WTC11 (cell line): ENCODE measurements at regions not wholly inside any gene's neighbourhood (a gene's known extent, or its start where the extent isn't known, plus 50 kb on each side); places are given as distances from the start of the nearest gene placed in this dataset.

Experiments used
- ATAC-seq: fragments of 200-7000 bp; cut with Tn5 transposase; 2 replicates; pipeline ENCODE4 v1.10.0; 2021; ENCODE audit warnings: mild to moderate bottlenecking, moderate library complexity
- CTCF ChIA-PET: fragments of 300-600 bp; sonication (Branson Sonifier 250); formaldehyde crosslinking; loops from one replicate; lab custom pipeline; 2021; ENCODE audit warnings: antibody characterized with exemption; lab: Charles Lee
- POLR2A ChIA-PET: fragments of 350-600 bp; sonication (Branson Sonifier 250); formaldehyde crosslinking; loops from one replicate; lab custom pipeline; 2021; ENCODE audit warnings: antibody characterized with exemption; lab: Charles Lee
- DNase-seq: peaks from one replicate; pipeline ENCODE4 v3.0.0; 2021; ENCODE audit warnings: low spot score
- H3K27ac Mint-ChIP-seq: 2 replicates; pipeline ENCODE4 v1.8.0; 2021; ENCODE audit warnings: mixed read lengths
- H3K27me3 Mint-ChIP-seq: 2 replicates; pipeline ENCODE4 v1.8.0; 2021; ENCODE audit warnings: low read depth, mild to moderate bottlenecking, moderate library complexity, mixed read lengths
- H3K36me3 Mint-ChIP-seq: 2 replicates; pipeline ENCODE4 v1.8.0; 2021; ENCODE audit warnings: mixed read lengths
- H3K4me1 Mint-ChIP-seq: 2 replicates; pipeline ENCODE4 v1.8.0; 2022; ENCODE audit warnings: mixed read lengths
- H3K4me3 Mint-ChIP-seq: 2 replicates; pipeline ENCODE4 v1.8.0; 2021; ENCODE audit warnings: mild to moderate bottlenecking, moderate library complexity, mixed read lengths
- H3K9me3 Mint-ChIP-seq: 2 replicates; pipeline ENCODE4 v1.8.0; 2021; ENCODE audit warnings: mixed read lengths
- CBFB ChIP-seq: sonication (generic); formaldehyde crosslinking; IDR thresholded peaks from 2 replicates; pipeline ENCODE4 v1.8.1; 2022; ENCODE audit warnings: mild to moderate bottlenecking, low read depth, missing genetic modification reagents
- CREM ChIP-seq: sonication (generic); formaldehyde crosslinking; IDR thresholded peaks from 2 replicates; pipeline ENCODE4 v1.8.1; 2022; ENCODE audit warnings: mild to moderate bottlenecking, missing genetic modification reagents, moderate library complexity
- ESRRA ChIP-seq: sonication (generic); formaldehyde crosslinking; IDR thresholded peaks from 2 replicates; pipeline ENCODE4 v1.8.1; 2022; ENCODE audit warnings: mild to moderate bottlenecking, missing genetic modification reagents, borderline replicate concordance
- ETV6 ChIP-seq: sonication (generic); formaldehyde crosslinking; IDR thresholded peaks from 2 replicates; pipeline ENCODE4 v1.8.1; 2022; ENCODE audit warnings: mild to moderate bottlenecking, missing genetic modification reagents
- IRF2 ChIP-seq: sonication (generic); formaldehyde crosslinking; IDR thresholded peaks from 2 replicates; pipeline ENCODE4 v1.8.0; 2022; ENCODE audit warnings: low read depth, missing genetic modification reagents, borderline replicate concordance
- NFATC4 ChIP-seq: fragments of 250-450 bp; sonication (Bioruptor Pico); IDR thresholded peaks from 2 replicates; pipeline ENCODE4 v1.9.0; 2021; ENCODE audit warnings: mild to moderate bottlenecking
- NFE2L1 ChIP-seq: sonication (generic); formaldehyde crosslinking; IDR thresholded peaks from 2 replicates; pipeline ENCODE4 v1.8.1; 2023; ENCODE audit warnings: missing genetic modification reagents
- RELA ChIP-seq: sonication (generic); formaldehyde crosslinking; IDR thresholded peaks from 2 replicates; pipeline ENCODE4 v1.8.1; 2022; ENCODE audit warnings: missing genetic modification reagents, mild to moderate bottlenecking, borderline replicate concordance
- SP1 ChIP-seq: sonication (generic); formaldehyde crosslinking; conservative IDR thresholded peaks from 2 replicates; pipeline ENCODE4 v1.8.1; 2022; ENCODE audit warnings: missing genetic modification reagents
- TEAD1 ChIP-seq: sonication (generic); formaldehyde crosslinking; IDR thresholded peaks from 2 replicates; pipeline ENCODE4 v1.8.0; 2022; ENCODE audit warnings: mild to moderate bottlenecking, missing genetic modification reagents
- ZNF423 ChIP-seq: fragments of 250-450 bp; sonication (Bioruptor Pico); IDR thresholded peaks from 2 replicates; pipeline ENCODE4 v2.1.2; 2022; ENCODE audit warnings: mild to moderate bottlenecking, moderate library complexity
- TF ChIP-seq, protein P1 (sequence below): sonication (generic); formaldehyde crosslinking; IDR thresholded peaks from 2 replicates; pipeline ENCODE4 v1.8.0; 2023; ENCODE audit warnings: missing genetic modification reagents, mild to moderate bottlenecking, borderline replicate concordance
- TF ChIP-seq, protein P2 (sequence below): fragments of 250-450 bp; sonication (Bioruptor Pico); IDR thresholded peaks from 2 replicates; pipeline ENCODE4 v1.8.0; 2021; ENCODE audit warnings: mild to moderate bottlenecking
- TF ChIP-seq, protein P3 (sequence below): fragments of 250-450 bp; sonication (Bioruptor Pico); IDR thresholded peaks from 2 replicates; pipeline ENCODE4 v2.1.2; 2022; ENCODE audit warnings: mild to moderate bottlenecking, moderate library complexity
- TF ChIP-seq, protein P4 (sequence below): sonication (generic); formaldehyde crosslinking; conservative IDR thresholded peaks from 2 replicates; pipeline ENCODE4 v1.8.1; 2022; ENCODE audit warnings: mild to moderate bottlenecking, missing genetic modification reagents
- TF ChIP-seq, protein P5 (sequence below): sonication (generic); formaldehyde crosslinking; IDR thresholded peaks from 2 replicates; pipeline ENCODE4 v1.8.1; 2022; ENCODE audit warnings: mild to moderate bottlenecking, moderate library complexity, missing genetic modification reagents
- TF ChIP-seq, protein P6 (sequence below): sonication (generic); formaldehyde crosslinking; IDR thresholded peaks from 2 replicates; pipeline ENCODE4 v1.8.1; 2023; ENCODE audit warnings: mild to moderate bottlenecking, missing genetic modification reagents
- TF ChIP-seq, protein P7 (sequence below): fragments of 250-450 bp; sonication (Bioruptor Pico); IDR thresholded peaks from 2 replicates; pipeline ENCODE4 v1.9.0; 2021; ENCODE audit warnings: mild to moderate bottlenecking

DNA sequence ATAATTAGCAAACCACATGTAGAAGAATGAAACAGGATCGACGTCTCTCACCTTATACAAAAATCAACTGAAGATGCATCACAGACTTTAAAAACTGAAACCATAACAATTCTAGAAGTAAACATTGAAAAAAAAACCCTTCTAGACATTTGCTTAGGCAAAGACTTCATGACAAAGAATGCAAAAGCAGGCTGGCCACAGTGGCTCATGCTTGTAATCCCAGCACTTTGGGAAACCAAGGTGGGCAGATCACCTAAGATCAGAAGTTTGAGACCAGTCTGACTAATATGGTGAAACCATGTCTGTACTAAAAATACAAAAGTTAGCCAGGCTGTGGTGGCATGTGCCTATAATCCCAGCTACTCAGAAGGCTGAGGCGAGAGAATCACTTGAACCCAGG is 1351.7 kb downstream of the MRPL39 start (continued):
- TF ChIP-seq, protein P1, sequence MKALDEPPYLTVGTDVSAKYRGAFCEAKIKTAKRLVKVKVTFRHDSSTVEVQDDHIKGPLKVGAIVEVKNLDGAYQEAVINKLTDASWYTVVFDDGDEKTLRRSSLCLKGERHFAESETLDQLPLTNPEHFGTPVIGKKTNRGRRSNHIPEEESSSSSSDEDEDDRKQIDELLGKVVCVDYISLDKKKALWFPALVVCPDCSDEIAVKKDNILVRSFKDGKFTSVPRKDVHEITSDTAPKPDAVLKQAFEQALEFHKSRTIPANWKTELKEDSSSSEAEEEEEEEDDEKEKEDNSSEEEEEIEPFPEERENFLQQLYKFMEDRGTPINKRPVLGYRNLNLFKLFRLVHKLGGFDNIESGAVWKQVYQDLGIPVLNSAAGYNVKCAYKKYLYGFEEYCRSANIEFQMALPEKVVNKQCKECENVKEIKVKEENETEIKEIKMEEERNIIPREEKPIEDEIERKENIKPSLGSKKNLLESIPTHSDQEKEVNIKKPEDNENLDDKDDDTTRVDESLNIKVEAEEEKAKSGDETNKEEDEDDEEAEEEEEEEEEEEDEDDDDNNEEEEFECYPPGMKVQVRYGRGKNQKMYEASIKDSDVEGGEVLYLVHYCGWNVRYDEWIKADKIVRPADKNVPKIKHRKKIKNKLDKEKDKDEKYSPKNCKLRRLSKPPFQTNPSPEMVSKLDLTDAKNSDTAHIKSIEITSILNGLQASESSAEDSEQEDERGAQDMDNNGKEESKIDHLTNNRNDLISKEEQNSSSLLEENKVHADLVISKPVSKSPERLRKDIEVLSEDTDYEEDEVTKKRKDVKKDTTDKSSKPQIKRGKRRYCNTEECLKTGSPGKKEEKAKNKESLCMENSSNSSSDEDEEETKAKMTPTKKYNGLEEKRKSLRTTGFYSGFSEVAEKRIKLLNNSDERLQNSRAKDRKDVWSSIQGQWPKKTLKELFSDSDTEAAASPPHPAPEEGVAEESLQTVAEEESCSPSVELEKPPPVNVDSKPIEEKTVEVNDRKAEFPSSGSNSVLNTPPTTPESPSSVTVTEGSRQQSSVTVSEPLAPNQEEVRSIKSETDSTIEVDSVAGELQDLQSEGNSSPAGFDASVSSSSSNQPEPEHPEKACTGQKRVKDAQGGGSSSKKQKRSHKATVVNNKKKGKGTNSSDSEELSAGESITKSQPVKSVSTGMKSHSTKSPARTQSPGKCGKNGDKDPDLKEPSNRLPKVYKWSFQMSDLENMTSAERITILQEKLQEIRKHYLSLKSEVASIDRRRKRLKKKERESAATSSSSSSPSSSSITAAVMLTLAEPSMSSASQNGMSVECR (CRISPR knock-in tag) = no peak
- TF ChIP-seq ESRRA (no peak), CREM (CRISPR knock-in tag) (no peak)

DNA sequence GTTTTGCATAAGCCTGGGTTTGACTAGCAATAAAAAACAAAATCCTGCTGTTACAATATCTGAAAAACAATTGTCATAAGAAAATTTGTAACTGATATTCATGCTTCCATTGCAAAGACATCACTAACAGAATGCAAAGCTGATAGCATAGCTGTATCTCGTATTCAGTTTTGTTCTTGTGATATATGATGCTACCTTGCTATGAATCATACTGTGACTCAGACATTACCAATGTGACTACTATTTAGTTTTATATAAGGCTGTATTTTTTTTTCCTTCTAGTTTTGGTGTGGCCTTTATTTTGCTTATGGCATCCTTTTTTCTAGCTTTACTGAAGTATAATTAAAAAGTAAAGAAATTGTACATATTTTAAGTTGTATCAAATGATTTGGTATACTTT is 1381.8 kb downstream of the MRPL39 start:
- no peak for ATAC-seq

DNA sequence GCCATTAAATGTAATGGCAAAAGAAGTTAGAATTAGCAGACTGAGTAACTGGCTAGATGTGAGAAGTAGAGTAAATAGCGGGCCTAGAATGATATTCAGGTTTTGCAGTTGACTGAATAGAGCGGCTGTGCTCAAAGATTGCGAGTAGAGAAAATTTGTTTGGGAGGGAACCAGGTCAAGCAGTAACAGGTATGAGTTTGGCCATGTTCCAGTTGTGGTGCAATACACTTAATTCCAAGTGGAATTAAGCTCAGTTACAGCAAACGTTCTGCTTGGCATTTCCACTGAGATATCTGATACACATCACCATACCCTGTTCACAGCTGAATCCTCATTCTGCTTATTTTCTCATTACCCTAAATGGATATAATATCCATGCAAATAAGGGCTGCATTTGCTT is 1382.9 kb downstream of the MRPL39 start:
- DNase-seq (no peak), ATAC-seq (no peak)
- Mint-ChIP-seq H3K27ac (no peak overlapping the region), H3K4me1 (no peaks in the 10 kb centered on the region), H3K36me3 (peaks cover 21% of the 10 kb centered on the region), H3K4me3 (no peak overlapping the region), H3K27me3 (no peaks in the 10 kb centered on the region; the same call in 1 of the 2 replicates), H3K9me3 (peaks cover 60% of the 10 kb centered on the region)
- ChIA-PET POLR2A (no interaction called here), CTCF (no interaction called here)
- TF ChIP-seq ZNF423 (CRISPR knock-in tag) (no peak), IRF2 (CRISPR knock-in tag) (no peak), SP1 (CRISPR knock-in tag) (no peak), TEAD1 (CRISPR knock-in tag) (no peak), ETV6 (no peak), NFE2L1 (no peak), NFATC4 (CRISPR knock-in tag) (no peak), RELA (CRISPR knock-in tag) (no peak), CBFB (CRISPR knock-in tag) (no peak)
- TF ChIP-seq, protein P2, sequence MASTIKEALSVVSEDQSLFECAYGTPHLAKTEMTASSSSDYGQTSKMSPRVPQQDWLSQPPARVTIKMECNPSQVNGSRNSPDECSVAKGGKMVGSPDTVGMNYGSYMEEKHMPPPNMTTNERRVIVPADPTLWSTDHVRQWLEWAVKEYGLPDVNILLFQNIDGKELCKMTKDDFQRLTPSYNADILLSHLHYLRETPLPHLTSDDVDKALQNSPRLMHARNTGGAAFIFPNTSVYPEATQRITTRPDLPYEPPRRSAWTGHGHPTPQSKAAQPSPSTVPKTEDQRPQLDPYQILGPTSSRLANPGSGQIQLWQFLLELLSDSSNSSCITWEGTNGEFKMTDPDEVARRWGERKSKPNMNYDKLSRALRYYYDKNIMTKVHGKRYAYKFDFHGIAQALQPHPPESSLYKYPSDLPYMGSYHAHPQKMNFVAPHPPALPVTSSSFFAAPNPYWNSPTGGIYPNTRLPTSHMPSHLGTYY (CRISPR knock-in tag) = no peak
- TF ChIP-seq, protein P3, sequence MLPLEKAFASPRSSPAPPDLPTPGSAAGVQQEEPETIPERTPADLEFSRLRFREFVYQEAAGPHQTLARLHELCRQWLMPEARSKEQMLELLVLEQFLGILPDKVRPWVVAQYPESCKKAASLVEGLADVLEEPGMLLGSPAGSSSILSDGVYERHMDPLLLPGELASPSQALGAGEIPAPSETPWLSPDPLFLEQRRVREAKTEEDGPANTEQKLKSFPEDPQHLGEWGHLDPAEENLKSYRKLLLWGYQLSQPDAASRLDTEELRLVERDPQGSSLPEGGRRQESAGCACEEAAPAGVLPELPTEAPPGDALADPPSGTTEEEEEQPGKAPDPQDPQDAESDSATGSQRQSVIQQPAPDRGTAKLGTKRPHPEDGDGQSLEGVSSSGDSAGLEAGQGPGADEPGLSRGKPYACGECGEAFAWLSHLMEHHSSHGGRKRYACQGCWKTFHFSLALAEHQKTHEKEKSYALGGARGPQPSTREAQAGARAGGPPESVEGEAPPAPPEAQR (CRISPR knock-in tag) = no peak
- TF ChIP-seq, protein P4, sequence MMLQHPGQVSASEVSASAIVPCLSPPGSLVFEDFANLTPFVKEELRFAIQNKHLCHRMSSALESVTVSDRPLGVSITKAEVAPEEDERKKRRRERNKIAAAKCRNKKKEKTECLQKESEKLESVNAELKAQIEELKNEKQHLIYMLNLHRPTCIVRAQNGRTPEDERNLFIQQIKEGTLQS = no peak
- TF ChIP-seq, protein P5, sequence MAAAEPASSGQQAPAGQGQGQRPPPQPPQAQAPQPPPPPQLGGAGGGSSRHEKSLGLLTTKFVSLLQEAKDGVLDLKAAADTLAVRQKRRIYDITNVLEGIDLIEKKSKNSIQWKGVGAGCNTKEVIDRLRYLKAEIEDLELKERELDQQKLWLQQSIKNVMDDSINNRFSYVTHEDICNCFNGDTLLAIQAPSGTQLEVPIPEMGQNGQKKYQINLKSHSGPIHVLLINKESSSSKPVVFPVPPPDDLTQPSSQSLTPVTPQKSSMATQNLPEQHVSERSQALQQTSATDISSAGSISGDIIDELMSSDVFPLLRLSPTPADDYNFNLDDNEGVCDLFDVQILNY (CRISPR knock-in tag) = no peak
- TF ChIP-seq, protein P6, sequence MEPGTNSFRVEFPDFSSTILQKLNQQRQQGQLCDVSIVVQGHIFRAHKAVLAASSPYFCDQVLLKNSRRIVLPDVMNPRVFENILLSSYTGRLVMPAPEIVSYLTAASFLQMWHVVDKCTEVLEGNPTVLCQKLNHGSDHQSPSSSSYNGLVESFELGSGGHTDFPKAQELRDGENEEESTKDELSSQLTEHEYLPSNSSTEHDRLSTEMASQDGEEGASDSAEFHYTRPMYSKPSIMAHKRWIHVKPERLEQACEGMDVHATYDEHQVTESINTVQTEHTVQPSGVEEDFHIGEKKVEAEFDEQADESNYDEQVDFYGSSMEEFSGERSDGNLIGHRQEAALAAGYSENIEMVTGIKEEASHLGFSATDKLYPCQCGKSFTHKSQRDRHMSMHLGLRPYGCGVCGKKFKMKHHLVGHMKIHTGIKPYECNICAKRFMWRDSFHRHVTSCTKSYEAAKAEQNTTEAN (CRISPR knock-in tag) = no peak
- TF ChIP-seq, protein P7, sequence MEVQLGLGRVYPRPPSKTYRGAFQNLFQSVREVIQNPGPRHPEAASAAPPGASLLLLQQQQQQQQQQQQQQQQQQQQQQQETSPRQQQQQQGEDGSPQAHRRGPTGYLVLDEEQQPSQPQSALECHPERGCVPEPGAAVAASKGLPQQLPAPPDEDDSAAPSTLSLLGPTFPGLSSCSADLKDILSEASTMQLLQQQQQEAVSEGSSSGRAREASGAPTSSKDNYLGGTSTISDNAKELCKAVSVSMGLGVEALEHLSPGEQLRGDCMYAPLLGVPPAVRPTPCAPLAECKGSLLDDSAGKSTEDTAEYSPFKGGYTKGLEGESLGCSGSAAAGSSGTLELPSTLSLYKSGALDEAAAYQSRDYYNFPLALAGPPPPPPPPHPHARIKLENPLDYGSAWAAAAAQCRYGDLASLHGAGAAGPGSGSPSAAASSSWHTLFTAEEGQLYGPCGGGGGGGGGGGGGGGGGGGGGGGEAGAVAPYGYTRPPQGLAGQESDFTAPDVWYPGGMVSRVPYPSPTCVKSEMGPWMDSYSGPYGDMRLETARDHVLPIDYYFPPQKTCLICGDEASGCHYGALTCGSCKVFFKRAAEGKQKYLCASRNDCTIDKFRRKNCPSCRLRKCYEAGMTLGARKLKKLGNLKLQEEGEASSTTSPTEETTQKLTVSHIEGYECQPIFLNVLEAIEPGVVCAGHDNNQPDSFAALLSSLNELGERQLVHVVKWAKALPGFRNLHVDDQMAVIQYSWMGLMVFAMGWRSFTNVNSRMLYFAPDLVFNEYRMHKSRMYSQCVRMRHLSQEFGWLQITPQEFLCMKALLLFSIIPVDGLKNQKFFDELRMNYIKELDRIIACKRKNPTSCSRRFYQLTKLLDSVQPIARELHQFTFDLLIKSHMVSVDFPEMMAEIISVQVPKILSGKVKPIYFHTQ (CRISPR knock-in tag) = no peak

More for the DNA sequence above, 1381.8 kb downstream of the MRPL39 start:
- no peak for TF ChIP-seq NFE2L1
- Mint-ChIP-seq H3K4me1 (no peaks in the 10 kb centered on the region), H3K36me3 (peaks cover 24% of the 10 kb centered on the region), H3K27me3 (no peaks in the 10 kb centered on the region; the same call in 1 of the 2 replicates), H3K9me3 (peaks cover 62% of the 10 kb centered on the region), H3K4me3 (no peak overlapping the region), H3K27ac (no peak overlapping the region)
- POLR2A ChIA-PET = no interaction called here
- no peak for DNase-seq
- CTCF ChIA-PET = no interaction called here
